ENCODE measurements at regions not wholly inside any gene's neighbourhood (a gene's known extent, or its start where the extent isn't known, plus 50 kb on each side); places are given as distances from the start of the nearest gene placed in this dataset.
A peak's percentile ranks its signal among the peaks of the same experiment; 100 is the strongest.

DNA sequence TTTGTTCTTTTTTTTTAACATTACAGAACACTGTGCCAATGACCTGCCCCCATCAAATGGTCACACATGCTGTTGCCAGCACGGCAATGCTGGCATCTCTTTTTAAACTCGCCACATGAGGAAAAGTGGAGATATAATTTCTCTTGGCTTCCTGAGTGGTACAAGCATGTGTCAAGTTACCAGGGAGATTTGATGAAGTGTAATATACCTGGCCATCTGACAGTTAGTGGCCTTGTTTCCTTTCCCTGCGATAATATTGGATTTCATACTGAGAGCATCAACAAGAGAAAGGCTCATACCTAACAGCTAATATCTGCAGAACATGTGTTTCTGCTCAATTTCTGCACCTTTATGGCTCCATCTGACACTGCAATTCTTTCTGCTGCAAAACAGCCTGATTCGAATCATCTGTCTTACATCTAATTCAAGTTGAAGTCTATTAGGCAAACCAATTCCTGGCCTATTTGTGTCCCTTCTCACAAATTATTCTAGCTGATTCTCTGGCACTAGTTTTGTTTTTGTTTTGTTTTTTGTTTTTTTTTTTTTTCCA lies 519.5 kb downstream of the PREX1 start:
- in situ Hi-C loops (cut with HindIII; ENCODE audit: low pct_ligation_motif_present, low pct_unique_long_range_greater_than_20kb, low sequenced_read_pairs), result no loop called here
- no peak for DNase-seq

DNA sequence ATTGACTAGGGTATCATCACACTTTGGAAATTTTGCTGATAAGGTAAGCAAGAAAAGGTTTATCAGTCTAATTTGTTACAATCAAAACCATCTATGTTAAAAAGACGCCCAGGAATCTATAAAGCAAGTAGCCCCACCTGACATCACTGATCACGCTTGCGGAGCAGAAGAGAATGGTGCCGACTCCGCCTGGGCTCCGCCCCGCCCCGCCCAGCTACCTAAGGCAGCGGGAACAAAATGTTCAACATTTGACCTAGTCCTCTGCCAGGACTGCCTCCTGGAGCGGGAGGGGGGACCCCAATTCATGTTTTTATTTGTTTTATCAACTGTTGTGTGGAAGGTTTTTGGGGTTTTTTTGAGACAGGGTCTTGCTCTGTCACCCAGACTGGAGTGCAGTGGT lies 520.5 kb downstream of the PREX1 start:
- in situ Hi-C loops (cut with HindIII; ENCODE audit: low pct_ligation_motif_present, low pct_unique_long_range_greater_than_20kb, low sequenced_read_pairs), result no loop called here
- no peak for DNase-seq

DNA sequence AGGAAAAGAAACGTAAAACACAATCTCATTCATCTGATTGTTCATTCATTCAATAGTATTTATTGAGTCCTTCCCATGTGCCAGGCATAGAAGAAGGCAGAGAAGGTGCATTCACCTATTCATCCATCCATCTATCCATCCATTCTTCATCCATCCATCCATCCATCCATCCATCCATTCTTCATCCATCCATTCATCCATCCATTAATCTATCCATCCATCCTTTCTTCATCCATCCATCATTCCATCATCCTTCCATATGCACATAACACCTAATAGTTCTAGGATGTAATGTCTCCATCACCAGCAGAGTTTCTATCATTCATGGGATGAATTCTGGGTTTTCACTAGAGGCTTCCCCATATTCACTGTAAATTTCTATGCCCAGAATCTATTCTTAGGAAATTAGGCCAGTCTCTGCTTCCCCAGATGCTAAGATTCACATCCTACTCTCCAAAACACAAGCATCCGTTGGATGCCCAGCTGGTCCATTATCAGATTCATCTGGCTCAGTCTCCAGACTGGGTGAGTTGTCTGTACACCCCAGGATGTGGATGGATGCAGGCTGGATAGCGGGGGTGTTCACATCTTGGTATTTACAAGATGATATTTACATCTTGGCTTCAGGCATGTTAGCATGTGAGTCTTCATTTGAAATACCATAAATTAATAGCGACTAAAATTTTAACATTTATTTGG lies 517.7 kb upstream of the SULF2 start:
- in situ Hi-C loops (cut with HindIII; ENCODE audit: low pct_ligation_motif_present, low pct_unique_long_range_greater_than_20kb, low sequenced_read_pairs), result no loop called here
- no peak for DNase-seq

DNA sequence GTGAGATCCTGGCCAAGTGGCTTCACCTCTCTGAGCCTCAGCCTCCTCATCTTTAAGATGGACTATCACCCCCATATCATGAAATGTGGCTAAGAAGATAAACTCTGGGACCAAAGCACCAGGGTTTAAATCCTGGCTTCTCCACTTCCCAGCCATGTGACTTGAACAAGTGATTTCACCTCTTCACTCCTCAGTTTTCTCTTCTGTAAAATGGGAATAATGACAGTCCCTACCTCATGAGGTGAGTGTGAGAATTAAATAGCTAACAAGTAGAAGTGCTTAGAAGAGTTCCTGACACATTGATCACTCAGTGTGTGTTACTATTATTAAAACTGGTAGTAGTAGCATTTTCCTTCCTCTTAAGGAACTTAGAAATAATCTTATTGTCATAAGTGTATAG lies 516.9 kb upstream of the SULF2 start:
- in situ Hi-C loops (cut with HindIII; ENCODE audit: low pct_ligation_motif_present, low pct_unique_long_range_greater_than_20kb, low sequenced_read_pairs), result no loop called here
- no peak for DNase-seq

DNA sequence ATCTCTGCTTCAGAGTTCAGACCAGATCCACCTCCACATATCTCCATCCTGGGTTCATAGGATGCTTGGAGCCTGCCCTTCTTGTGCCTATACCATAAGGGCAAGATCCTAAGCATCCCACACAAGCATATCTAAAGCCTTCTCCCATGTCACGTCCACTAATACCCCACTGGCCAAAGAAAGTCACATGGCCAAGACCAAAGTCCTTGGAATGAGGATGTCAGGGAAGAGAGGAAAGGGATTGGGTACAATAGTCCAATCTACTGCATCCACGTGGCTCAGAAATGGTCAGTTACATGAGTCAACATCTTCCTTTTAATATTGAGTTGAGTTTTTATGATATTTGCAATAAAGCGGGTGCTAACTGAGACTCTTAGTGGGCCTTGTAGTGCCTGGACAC lies 515.9 kb upstream of the SULF2 start:
- no peak for DNase-seq
- in situ Hi-C loops (cut with HindIII; ENCODE audit: low pct_ligation_motif_present, low pct_unique_long_range_greater_than_20kb, low sequenced_read_pairs), result no loop called here

DNA sequence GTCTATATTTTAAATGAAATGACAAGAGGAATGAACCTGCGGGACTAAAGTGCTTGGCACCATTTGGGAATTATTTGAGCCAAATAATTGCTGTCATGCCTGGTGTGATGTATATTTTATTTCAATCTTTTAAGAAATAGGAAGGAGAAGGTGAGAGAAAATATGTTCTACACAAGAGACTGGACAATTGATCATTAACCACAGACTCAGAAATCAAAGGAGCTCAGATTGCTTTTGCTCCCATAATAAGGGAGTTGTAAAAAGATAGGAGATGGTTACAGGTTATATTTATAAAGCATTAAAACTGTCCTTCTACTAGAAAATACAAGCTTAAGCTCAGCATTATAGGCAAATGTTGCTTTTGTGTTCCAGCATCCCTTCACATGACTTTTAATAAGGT lies 515.2 kb upstream of the SULF2 start:
- DNase-seq, result no peak
- in situ Hi-C loops (cut with HindIII; ENCODE audit: low pct_ligation_motif_present, low pct_unique_long_range_greater_than_20kb, low sequenced_read_pairs), result no loop called here

DNA sequence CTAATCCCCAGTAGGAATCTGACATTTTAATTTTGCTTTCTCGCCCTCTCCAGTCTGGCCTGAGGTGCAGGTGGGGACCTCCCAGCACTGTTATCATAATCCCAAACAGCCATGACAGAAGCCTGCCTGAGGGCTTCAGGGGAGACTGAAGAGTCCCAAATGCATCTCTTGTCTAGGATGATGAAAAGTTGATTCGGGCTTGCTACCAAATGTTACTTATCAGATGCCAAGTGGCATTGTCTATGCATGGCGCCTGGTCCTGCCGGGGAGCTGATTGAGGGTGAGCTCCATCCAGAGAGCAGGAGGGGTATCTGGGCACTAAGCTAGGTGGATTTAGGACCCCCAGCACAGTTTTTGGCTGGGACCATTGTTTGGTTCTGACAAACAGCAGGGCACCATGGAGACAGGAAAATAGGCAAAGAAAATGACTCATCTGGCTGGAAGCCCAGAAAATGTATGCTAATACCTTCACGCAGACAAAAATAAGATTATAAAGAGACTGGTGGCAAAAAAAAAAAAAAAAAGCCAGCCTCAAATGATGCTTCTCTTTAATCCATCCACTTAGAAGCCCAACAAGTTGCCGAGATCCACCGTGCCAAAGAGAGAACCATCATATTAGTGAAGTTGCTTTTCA lies 513.7 kb upstream of the SULF2 start:
- DNase-seq, result peak; percentile 73

DNA sequence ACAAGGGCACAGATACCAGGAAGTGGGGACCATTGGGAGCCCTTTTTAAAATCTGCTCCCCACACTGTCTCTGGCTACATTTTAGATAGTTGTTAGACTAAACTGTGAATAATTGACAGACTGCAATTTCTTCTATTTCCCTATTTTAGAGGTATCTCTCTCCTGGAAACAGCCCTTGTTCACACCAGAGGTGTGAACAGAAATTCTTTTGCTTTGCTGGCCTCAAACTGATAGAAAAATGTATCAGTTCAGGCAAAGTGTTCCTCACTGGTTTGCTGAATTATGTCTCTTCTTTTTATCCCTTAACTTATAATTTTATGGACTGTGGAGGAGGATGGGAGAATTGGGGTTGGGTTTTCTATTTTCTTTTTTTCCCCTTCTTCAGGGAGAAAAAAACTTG lies 513.2 kb upstream of the SULF2 start:
- in situ Hi-C loops (cut with HindIII; ENCODE audit: low pct_ligation_motif_present, low pct_unique_long_range_greater_than_20kb, low sequenced_read_pairs), result no loop called here

More for the DNA sequence above, 513.7 kb upstream of the SULF2 start:
- in situ Hi-C loops (cut with HindIII; ENCODE audit: low pct_ligation_motif_present, low pct_unique_long_range_greater_than_20kb, low sequenced_read_pairs), result no loop called here

DNA sequence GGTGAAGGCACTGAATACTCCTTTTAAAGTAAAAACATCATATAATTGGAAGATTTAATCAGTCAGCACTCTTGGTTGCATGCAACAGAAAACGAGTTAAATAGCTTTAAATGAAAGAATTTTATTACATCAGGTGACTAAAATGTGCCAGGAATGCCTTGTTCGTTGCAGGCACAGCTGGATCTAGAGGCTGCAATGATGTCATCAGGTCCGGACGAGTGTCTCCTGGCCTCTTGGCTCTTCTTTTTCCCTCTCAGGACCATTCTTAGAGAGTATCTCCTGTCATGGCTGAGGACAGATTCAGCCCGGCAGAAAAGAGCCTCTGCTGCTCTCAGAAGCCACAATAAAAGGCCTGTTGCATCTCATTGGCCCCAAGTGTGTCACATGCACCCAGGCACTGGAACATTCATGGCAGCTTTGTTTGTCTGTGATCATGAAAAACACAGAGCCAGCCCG lies 510.7 kb upstream of the SULF2 start:
- peak; percentile 32 for DNase-seq
- in situ Hi-C loops (cut with HindIII; ENCODE audit: low pct_ligation_motif_present, low pct_unique_long_range_greater_than_20kb, low sequenced_read_pairs), result no loop called here

More for the DNA sequence above, 513.2 kb upstream of the SULF2 start:
- DNase-seq, result no peak

DNA sequence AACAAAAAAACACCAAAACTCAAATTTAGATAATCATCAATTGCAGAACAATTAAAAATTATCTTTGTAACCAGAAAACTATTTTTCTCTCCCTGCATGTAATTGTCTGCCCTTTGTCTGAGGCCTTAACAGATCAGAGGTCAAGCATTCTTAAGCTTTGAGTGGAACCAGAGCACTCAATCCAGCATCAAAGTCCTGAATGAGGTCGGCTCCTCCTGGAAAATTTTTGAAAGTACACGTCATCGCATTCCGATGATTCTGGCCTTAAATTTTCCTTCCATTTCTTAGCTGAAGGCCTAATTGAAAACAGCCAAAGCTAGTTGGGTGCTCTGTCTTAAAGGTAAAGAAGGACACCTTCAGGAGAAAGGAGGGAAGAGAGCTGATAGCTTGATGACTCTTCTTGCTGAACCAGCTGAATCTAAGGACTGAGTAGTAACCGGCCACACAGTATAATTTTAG lies 510.2 kb upstream of the SULF2 start:
- in situ Hi-C loops (cut with HindIII; ENCODE audit: low pct_ligation_motif_present, low pct_unique_long_range_greater_than_20kb, low sequenced_read_pairs), result no loop called here

DNA sequence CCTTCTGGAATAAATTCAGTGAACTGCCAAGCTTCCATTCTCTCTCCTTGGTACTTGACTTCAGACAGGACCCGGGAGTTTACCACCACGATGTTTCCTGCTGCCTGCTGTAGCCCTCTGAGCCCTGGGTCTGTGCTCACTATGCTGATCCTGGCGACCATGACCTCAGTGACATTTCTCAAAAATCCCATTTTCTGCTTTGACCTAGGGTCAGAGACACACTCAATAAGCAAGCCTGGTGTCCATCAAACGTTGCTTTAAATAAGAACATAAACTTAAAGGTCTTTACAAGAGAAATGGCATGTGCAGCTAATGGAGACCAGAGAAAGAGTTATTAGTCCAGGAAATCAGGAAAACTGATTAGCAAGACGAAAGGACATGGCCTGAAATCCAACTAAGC lies 509.7 kb upstream of the SULF2 start:
- DNase-seq, result no peak
- in situ Hi-C loops (cut with HindIII; ENCODE audit: low pct_ligation_motif_present, low pct_unique_long_range_greater_than_20kb, low sequenced_read_pairs), result no loop called here

More for the DNA sequence above, 510.2 kb upstream of the SULF2 start:
- peak; percentile 95 for DNase-seq

DNA sequence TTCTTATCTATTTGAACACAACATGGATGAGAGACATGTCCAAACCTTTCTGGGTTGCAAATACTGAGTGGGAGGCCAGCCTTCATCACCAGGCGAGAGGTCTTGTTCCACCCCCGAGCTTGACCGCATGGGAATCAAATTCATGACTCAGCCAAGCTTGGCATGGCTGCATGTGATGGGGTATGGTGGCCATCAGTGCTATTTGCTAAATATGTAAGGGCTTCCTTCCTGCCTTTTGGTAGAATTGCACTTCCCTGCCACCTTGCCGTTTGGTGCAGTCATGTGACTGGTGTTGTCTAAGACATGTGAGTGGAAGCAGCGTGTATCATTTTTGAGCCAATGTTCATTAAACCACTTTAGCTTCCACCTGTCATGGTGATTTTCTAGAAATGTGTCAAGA lies 508.9 kb upstream of the SULF2 start:
- no peak for DNase-seq
- in situ Hi-C loops (cut with HindIII; ENCODE audit: low pct_ligation_motif_present, low pct_unique_long_range_greater_than_20kb, low sequenced_read_pairs), result no loop called here

DNA sequence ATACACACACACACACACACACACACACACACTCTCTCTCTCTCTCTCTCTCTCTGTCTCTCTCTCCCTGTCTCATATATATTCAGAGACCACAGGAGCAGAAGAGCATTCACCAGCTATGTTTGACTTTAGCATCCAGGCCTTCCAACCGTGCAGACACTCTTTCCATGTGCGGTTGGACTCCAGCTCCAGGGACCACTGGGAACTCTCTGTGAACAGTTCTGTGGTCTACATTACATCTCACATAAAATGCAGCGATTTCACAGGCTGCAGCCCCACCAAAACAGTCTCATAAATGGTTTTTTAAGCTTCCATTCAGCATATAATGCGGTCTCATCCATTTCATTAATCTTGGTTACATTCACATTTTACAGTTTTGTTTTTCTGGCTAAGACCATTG lies 508.4 kb upstream of the SULF2 start:
- in situ Hi-C loops (cut with HindIII; ENCODE audit: low pct_ligation_motif_present, low pct_unique_long_range_greater_than_20kb, low sequenced_read_pairs), result no loop called here
- DNase-seq, result no peak

DNA sequence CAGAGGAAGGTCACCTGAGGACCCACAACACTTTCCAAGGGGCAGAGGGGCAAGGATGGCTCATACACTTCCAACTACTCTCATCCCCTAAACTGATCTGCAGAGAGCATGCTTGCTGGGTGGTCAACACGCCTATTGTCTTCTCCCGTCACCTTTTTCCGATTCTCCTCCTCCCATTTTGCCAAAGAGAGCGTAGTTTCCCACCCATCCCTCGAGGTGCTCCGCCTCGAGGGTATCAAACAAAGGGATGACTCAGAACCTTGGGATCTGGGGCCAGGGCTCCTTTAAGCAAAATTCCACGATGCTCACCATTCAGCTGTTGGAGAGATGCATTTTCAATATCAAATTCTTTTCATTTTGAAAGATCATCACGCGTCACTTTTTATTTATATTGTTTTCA lies 507.5 kb upstream of the SULF2 start:
- no peak for DNase-seq
- in situ Hi-C loops (cut with HindIII; ENCODE audit: low pct_ligation_motif_present, low pct_unique_long_range_greater_than_20kb, low sequenced_read_pairs), result no loop called here

DNA sequence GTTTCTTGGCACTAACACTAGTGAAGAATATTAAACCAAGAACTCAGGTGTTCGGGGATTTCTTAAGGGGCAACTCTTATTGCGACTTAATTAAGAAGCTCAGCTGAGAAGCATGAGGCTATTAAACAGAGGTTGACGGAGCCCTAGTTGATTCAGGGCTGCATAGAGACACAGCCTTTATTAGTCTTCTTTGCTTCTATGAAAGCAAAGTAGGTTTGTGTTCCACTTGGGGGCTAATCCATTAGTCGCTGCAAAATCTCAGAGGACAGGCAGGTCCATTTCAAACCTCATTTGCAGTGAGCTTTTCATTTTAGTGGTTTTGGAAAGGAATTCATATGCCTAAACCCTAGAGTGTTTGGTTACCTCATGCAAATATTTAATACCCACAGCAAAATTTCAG lies 506.6 kb upstream of the SULF2 start:
- no peak for DNase-seq
- in situ Hi-C loops (cut with HindIII; ENCODE audit: low pct_ligation_motif_present, low pct_unique_long_range_greater_than_20kb, low sequenced_read_pairs), result no loop called here

DNA sequence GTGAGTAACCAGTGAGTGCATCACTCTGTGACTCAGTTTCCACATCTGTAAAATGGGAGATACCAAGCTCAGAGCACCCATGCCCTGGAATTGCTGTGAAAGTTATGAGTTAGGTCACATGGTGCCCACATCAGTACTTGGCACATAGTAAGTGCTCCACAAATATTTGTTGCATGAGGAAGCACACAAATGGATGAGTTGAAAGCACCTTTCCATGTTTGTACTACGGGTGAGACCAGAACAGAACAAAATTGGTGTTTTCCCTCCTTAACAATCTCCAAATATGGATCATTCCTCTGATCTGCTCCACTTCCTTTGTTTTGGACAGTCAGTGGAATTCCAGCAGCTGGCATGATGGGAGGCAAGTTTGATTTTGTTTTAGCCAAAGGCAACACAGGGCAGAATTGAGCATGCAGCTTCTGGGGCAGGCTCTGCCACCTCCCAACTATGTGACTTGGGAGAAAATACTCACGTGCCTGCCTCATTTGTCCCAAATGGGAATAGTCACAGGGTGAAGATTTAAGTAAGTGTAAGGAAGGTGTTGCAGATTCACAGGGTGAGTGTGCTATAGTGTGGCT lies 503.7 kb upstream of the SULF2 start:
- in situ Hi-C loops (cut with HindIII; ENCODE audit: low pct_ligation_motif_present, low pct_unique_long_range_greater_than_20kb, low sequenced_read_pairs), result no loop called here

DNA sequence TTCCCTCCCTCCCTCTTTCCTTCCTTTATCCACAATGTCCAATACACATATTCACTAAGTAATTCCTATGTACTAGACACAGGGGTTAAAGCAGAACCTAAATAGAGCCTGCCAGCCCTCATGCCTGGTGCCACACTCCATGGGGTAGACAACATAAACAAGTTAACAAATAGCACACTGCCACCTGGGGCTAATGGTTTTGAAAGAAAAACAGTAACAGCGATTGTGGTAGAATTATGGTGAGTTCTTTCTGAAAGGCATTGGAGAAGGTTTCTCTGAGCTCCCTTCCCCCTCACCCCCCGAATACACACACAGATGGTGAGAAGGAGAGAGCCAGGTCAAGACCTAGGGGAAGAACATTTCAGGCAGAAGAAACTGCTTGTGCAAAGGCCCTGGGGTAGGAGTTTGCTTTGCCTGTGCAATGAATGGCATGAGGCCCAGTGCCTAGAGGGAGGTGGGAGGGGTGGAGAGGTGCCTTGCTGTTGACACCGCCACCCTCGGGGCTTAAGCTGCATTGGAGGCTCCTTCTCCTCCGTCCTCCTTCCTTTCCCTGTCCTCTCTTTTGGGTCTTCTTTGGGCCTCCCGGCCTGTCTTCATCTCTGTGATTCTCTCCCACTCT lies 502.4 kb upstream of the SULF2 start:
- DNase-seq, result no peak

More for the DNA sequence above, 503.7 kb upstream of the SULF2 start:
- no peak for DNase-seq

DNA sequence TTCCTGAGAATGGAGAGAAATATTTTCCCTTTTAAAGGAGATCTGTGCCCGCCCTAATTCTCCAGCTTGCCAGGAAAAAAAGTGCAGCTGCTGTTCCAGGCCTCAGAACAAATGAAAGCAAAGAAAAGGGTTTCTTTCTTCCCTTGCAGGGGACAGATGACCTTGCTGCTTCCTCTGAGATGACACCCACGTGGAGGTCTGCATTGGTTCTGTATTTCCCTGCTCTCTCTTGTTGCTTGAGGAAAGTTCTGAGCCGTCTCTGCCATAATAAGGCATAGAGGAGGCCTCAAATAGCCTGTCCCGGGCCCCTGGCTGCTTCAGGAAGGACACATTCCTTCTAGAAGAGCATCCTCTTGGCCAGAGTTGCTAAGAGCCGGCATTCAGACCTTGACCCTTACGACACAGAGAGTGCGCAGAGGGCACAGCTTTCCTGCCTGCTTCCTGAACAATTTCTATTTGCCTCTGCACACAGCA lies 501.8 kb upstream of the SULF2 start:
- no peak for DNase-seq
- in situ Hi-C loops (cut with HindIII; ENCODE audit: low pct_ligation_motif_present, low pct_unique_long_range_greater_than_20kb, low sequenced_read_pairs), result no loop called here

More for the DNA sequence above, 502.4 kb upstream of the SULF2 start:
- in situ Hi-C loops (cut with HindIII; ENCODE audit: low pct_ligation_motif_present, low pct_unique_long_range_greater_than_20kb, low sequenced_read_pairs), result no loop called here

DNA sequence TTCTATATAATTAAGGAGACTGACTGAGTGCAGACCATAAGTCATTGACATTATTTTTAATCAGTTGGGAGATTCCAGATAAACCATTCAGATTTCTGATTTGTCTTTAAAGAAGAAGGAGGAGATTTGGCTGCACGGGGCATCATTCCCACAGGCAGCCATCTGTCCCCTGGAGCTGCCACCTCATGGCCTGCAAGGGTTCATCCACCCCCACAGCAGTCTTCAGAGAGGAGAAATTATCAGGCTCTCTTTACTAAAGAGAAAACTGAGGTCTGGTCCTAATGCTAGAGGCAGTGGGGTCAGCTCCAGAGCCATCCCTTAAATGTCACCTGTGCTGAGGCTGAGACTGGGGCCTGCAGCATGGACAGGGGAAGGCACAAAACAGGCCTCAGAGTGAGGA lies 501.3 kb upstream of the SULF2 start:
- DNase-seq, result no peak

More for the DNA sequence above, 501.3 kb upstream of the SULF2 start:
- in situ Hi-C loops (cut with HindIII; ENCODE audit: low pct_ligation_motif_present, low pct_unique_long_range_greater_than_20kb, low sequenced_read_pairs), result no loop called here
